GM19467 (cell line): ENCODE measurements at regions not wholly inside any gene's neighbourhood (a gene's known extent, or its start where the extent isn't known, plus 50 kb on each side); places are given as distances from the start of the nearest gene placed in this dataset.

Experiments
- ATAC-seq: cut with Tn5 transposase; IDR thresholded peaks from one replicate; pipeline ENCODE4 v1.9.1; 2021; ENCODE audit warnings: mild to moderate bottlenecking, moderate library complexity; ENCODE audit not compliant: unreplicated experiment

DNA sequence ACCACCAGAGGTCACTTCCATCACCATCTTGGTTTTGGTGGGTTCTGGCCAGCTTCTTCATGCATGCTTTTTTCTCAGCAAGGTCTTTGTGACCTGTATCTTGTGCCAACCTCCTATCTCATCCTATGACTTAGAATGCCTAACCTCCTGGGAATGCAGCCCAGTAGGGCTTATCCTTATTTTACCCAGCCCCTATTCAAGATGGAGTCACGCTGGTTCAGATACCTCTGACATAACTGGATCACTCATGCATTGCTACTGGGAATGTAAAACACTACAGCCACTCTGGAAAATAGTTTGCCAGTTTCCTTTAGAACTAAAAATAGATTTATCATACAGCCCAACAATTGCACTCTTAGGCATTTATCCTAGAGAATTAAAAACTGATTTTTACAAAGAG is 219.2 kb downstream of the IRS1 start:
- ATAC-seq: no peak

DNA sequence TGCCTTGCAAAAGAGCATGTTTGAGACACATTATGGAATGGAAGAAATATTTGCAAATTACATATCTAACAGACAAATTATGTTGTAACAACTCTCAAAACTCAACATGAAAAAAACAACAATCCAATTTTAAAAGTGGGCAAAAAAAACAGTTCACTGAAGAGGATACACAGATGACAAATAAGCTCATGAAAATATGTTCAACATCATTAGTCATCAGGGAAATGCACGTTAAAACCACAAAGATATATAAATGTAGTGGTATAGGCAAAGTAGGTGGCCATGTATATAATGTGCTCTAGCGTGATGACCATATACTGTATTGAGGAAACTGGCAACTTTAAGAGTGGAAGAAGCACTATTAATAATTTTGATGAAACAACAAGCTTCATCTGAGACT is 220.1 kb downstream of the IRS1 start:
- no peak for ATAC-seq

- ATAC-seq: no peak
Observed at GRCh38 chr2:226578879-226579278, 220.7 kb downstream of the IRS1 start.

DNA sequence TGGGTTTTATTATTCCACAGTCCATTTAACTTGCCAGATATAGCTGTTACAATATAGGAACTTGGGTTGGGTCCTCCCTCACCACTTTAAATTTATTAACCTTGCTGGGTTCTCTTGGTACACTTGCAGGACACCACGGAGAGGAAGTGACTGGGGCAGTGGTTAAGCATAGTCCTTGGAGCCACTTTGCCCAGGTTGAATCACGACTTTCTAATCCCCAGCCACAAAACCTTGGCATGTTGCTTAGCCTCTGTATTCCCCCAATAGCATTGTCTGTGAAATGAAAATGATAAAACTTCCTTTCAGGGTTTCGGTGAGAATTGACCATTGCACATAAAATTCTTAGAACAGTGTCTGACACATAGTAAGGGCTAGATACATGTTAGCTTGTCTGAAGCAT is 221.2 kb downstream of the IRS1 start:
- no peak for ATAC-seq

DNA sequence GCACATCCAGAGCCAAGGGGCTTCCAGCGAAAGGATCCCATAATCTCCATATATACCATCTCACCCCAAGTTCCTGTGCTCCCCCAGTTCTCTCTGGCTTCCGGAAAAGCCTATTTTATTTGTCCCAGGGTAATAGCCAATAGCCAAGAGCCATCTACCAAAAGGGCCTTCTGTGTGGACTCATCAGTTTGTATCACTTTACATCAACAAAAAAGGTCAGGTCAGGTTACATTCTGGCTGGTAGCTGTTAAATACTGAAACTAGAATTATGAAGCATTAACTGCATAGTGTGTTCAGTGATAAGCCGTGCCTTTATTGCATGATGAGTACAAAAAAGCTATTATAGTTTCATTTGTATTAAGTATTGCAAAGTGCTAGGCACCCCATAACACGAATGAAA is 223.7 kb downstream of the IRS1 start:
- ATAC-seq: no peak

DNA sequence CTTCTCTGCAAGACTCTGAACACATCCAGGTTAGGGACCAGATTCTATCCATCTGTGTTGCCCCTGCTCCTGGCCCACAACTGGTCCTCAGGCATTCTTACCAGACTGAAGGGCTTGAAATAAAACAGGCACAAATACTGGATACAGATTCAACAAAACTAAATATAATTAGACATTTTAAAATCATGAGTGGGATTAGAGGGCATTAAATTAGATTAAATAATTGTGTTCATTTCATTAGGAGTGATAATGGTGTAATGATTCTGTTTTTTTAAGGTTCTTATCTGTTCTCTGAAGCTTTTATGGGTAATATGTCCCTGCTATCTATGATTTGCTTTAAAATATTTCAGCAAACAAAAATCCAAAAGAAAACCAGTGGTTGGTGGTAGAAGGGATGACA is 226.5 kb downstream of the IRS1 start:
- ATAC-seq: no peak

DNA sequence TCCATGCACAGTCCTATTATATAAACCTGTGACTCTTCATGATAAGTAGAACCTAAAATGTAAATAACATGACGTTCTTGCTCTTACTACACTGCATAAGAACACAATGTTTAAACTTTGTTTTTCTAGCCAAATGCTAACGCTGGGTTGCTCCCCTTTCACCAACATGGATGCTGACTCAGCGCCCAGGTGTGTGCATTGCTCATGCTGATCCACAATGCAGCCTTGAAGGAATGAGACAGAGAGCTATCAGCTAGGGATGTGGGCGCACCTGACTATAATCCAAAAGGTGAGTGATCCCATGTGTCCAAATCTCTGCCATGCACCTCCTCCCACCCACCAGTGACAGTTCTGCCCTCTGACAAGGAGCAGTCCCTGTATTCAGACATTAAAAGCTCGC is 235.0 kb downstream of the IRS1 start:
- ATAC-seq: no peak

DNA sequence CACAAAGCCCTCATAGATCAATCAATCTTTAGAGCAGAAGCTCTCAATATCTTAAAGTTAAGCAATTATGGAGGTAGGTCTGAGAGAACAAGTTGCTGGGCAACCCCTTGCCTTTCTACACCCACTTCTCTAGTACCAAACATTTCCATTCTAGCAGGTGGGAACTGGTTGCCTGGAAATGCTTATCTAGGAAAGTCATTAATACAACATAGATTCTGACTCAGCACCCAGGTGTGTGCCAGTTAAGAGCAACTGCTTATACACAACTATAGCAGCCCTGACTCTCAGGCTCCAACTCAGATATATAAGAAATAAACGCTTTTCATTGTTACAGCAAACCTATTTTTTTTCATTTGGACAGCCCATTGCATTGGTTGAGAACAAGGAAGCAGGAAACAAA is 237.7 kb downstream of the IRS1 start:
- no peak for ATAC-seq

- no peak for ATAC-seq
Observed at GRCh38 chr2:226560325-226560724, 239.3 kb downstream of the IRS1 start.

DNA sequence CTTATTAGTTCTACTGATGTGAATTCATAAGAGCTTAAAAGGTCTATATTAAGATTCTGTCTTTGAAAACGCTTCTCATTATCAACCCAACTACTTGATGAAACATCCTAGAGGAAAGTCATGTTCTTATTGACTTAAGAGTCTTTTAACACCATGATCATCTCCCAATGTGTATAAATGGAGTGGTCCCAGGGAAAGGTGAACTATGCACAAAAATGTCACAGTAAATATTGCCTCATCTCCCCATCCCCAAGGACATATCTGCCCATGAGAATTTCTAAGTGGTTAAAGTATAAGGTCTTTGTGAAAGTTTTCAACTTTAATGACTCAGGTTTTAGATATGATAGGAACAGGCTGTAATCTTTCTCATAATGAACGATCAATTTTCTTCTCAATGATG is 240.1 kb downstream of the IRS1 start:
- no peak for ATAC-seq

DNA sequence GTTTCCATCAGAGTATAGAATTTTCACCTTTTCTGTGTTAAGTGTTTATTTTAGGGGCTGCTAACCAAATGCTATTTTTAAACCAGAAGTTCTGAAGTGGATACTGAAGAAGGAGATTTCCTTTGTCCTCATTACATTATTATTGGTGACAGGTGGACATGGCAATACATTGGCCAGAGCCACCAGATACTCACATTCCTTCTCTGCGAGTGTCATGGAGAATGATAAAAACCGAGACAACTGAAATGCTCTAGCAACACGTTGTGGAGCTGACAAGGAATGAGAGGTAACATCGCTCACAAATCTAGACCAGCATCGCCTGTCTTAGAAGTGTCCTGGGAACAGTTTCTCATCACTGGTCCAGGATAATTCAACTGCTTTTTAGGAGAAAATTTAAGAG is 241.2 kb downstream of the IRS1 start:
- ATAC-seq: no peak

GRCh38 chr2:226556050-226556449 is 243.6 kb downstream of the IRS1 start:
- no peak for ATAC-seq

GRCh38 chr2:226554701-226555100 is 244.9 kb downstream of the IRS1 start:
- ATAC-seq: no peak

- no peak for ATAC-seq
Observed at GRCh38 chr2:226553333-226553732, 246.3 kb downstream of the IRS1 start.

- ATAC-seq: no peak
Observed at GRCh38 chr2:226552571-226553285, 246.9 kb downstream of the IRS1 start.

GRCh38 chr2:226551522-226552250 is 247.9 kb downstream of the IRS1 start:
- no peak for ATAC-seq

GRCh38 chr2:226550801-226551200 is 248.8 kb downstream of the IRS1 start:
- ATAC-seq: no peak

DNA sequence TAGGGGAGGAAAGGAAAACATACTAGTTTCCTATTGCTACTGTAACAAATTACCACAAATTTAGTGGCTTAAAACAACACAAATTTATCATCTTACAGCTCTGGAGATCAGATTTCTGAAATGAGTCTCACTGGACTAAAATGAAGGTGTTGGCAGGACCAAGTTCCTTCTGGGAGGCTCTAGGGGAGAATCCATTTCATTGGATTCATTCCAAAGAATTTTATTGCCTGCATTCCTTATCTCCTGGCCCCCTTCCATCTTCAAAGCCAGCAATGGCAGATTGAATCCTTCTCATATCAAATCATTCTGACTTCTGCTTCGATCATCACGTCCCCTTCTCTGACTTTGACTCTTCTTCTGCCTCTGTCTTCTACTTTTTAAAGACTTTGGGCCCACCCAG is 250.9 kb downstream of the IRS1 start:
- no peak for ATAC-seq

DNA sequence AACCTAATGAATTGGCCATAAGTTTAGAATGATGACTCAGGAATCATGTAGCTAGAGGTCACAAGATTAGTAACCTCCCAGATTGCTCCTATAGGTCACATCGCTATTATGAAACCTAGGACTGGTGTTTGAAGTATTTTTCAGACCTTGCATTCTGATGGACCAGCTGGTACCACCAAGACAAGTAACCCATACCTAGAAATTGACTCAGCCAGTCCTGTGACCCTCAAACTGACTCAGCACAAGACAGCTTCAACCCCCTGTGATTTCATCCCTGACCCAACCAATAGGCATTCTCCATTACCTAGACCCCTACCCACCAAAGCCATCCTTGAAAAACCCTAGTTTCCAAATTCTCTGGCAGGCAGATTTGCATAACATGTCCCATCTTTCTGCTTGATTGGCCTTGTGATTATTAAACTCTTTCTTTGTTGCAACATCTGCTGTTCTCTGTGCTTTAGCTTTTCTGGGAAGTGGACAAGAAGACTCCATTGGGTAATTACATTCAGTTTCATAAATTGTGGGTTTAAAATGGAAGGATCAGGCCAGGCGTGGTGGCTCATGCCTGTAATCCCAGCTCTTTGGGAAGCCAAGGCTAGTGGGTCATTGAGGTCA is 254.9 kb downstream of the IRS1 start:
- ATAC-seq: no peak

DNA sequence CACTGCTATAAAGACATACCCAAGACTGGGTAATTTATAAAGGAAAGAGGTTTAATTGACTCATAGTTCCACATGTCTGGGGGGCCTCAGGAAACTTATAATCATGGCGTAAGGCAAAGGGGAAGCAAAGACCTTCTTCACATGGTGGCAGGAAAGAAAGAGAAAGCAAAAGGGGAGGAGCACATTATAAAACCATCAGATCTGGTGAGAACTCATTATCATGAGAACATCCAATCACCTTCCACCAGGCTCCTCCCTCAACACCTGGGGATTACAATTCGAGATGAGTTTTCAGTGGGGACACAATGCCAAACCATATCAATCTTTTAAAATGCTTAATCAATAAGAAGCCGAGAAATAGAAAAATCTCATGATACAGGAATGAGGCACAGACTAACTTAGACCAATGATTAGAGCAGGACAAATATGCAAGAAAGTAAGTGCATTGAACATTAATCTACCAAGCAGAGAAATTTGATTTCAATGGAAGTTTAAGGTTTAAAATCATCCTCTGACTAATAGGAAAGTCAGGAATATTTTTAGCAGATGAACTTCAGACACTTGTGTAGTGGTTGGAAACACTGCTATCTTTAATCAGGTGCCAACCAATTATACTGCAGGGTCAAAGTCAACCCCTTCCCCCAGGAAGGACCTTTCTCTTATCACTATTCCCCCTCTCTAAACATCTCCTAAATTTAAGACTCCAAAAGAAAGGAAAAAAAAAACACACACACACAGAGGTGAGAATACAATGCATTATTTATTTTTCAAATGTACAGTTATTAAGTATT is 259.2 kb downstream of the IRS1 start:
- ATAC-seq: no peak

DNA sequence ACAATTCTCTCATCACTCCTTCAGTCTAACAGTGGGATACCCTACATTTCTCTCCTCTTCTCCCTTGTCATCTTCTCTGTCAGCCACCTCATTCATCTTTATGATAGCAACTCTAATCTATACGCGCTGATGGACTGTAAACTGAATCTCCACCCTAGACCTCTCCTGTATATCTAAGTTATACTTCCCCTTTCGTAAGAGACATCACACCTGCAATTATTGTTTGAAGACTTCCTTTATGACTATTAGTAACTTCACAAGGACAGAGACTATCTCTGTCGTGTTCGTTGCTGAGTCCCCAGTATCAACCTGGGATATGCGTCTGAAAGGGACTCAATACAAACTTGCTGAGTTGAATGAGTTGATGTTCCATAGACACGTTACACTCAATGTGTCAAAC is 263.2 kb downstream of the IRS1 start:
- no peak for ATAC-seq
